B cell (primary cell): ENCODE measurements at regions not wholly inside any gene's neighbourhood (a gene's known extent, or its start where the extent isn't known, plus 50 kb on each side); places are given as distances from the start of the nearest gene placed in this dataset.

Experiments
- EZH2 ChIP-seq: IDR thresholded peaks from 2 replicates; pipeline ENCODE4 v1.6.1; 2012; ENCODE audit warnings: borderline replicate concordance, low read depth, mild to moderate bottlenecking, moderate library complexity, low read length; ENCODE audit not compliant: insufficient read depth, poor library complexity, severe bottlenecking
- TF ChIP-seq, protein P1 (sequence below): fragments of 200-600 bp; IDR thresholded peaks from one replicate; pipeline ENCODE4 v1.8.0; 2022; ENCODE audit warnings: antibody characterized with exemption, mild to moderate bottlenecking

- TF ChIP-seq, protein P1, sequence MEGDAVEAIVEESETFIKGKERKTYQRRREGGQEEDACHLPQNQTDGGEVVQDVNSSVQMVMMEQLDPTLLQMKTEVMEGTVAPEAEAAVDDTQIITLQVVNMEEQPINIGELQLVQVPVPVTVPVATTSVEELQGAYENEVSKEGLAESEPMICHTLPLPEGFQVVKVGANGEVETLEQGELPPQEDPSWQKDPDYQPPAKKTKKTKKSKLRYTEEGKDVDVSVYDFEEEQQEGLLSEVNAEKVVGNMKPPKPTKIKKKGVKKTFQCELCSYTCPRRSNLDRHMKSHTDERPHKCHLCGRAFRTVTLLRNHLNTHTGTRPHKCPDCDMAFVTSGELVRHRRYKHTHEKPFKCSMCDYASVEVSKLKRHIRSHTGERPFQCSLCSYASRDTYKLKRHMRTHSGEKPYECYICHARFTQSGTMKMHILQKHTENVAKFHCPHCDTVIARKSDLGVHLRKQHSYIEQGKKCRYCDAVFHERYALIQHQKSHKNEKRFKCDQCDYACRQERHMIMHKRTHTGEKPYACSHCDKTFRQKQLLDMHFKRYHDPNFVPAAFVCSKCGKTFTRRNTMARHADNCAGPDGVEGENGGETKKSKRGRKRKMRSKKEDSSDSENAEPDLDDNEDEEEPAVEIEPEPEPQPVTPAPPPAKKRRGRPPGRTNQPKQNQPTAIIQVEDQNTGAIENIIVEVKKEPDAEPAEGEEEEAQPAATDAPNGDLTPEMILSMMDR: no peak
- no peak for TF ChIP-seq EZH2
Measured at GRCh38 chr5:18772475-18772874, 1138.2 kb downstream of the TAF11L14 start.
